Activated CD8-positive, alpha-beta T cell treated with anti-CD3 and anti-CD28 coated beads, Interleukin-2, amount 10 ng/mL, durations not matched to agents 7 days and 5 days (primary cell): ENCODE measurements at regions not wholly inside any gene's neighbourhood (a gene's known extent, or its start where the extent isn't known, plus 50 kb on each side); places are given as distances from the start of the nearest gene placed in this dataset.

Experiments
- ATAC-seq: fragments of 150-1000 bp; cut with Tn5 transposase; one replicate; pipeline ENCODE4 v1.10.0; 2021; ENCODE audit warnings: moderate library complexity
- CTCF ChIA-PET: fragments of 350-600 bp; sonication (Branson Sonifier 250); formaldehyde crosslinking; loops from one replicate; lab custom pipeline; 2021; ENCODE audit warnings: antibody characterized with exemption; lab: Charles Lee
- POLR2A ChIA-PET: fragments of 350-600 bp; sonication (Branson Sonifier 250); formaldehyde crosslinking; loops from one replicate; lab custom pipeline; 2021; ENCODE audit warnings: antibody characterized with exemption; lab: Charles Lee
- DNase-seq: peaks from one replicate; pipeline ENCODE4 v3.0.0-alpha.2; 2020
- H3K27ac Mint-ChIP-seq: one replicate; pipeline ENCODE4 v1.8.0; 2021; ENCODE audit warnings: mild to moderate bottlenecking, mixed read lengths
- H3K27me3 Mint-ChIP-seq: one replicate; pipeline ENCODE4 v1.8.0; 2021; ENCODE audit warnings: low read depth, mixed read lengths
- H3K36me3 Mint-ChIP-seq: one replicate; pipeline ENCODE4 v1.8.0; 2021; ENCODE audit warnings: low read depth, mixed read lengths
- H3K4me1 Mint-ChIP-seq: one replicate; pipeline ENCODE4 v1.8.0; 2021; ENCODE audit warnings: low read depth, mixed read lengths
- H3K4me3 Mint-ChIP-seq: one replicate; pipeline ENCODE4 v1.8.0; 2021; ENCODE audit warnings: mild to moderate bottlenecking, mixed read lengths
- H3K9me3 Mint-ChIP-seq: one replicate; pipeline ENCODE4 v1.8.0; 2022; ENCODE audit warnings: mixed read lengths; ENCODE audit not compliant: insufficient read depth

DNA sequence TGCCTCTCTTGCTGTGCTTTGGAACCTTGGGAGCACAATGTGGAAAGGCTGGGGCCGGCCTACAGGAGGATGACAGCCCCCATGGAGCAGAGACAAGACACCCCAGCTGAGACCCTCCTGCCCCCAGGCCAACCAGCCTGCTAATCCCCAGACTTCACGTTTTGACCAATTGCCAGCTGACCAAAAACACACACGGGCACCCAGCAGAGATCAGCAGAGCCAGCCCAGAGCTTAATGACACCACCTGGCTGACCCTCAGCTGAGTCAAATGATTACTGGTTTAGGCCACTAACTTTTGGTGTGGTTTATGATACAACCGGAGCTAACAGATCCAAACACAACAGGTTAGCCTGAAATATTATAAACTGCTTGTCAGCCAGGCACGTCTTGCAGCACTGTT lies 111.2 kb upstream of the KIF5B start:
- H3K27ac Mint-ChIP-seq, result no peak overlapping the region
- ATAC-seq (no peak), DNase-seq (no peak)
- H3K9me3 Mint-ChIP-seq, result no peaks in the 10 kb centered on the region
- H3K27me3 Mint-ChIP-seq, result peaks cover 2% of the 10 kb centered on the region
- H3K4me1 Mint-ChIP-seq, result no peaks in the 10 kb centered on the region
- POLR2A ChIA-PET, result no interaction called here
- H3K36me3 Mint-ChIP-seq, result no peaks in the 10 kb centered on the region
- CTCF ChIA-PET, result no interaction called here
- no peak overlapping the region for H3K4me3 Mint-ChIP-seq

DNA sequence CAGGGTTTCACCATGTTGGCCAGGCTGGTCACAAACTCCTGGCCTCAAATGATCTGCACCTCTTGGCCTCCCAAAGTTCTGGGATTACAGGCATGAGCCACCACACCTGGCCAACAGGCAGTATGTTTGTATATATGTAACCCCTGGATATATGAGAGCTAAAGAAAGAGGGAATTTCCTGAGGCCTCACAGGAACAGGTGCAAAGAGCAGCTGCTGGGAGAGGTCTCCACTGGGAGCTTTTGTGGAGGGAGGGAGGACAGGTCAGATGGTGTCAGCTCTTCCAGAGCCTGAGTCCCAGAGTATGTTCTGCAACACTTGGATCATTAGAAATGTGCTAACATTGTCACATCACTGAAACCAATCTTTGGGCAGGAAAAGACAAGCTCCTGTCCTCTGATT lies 110.1 kb upstream of the KIF5B start:
- peaks cover 2% of the 10 kb centered on the region for H3K27me3 Mint-ChIP-seq
- no peak overlapping the region for H3K4me3 Mint-ChIP-seq
- no peak for ATAC-seq
- ChIA-PET POLR2A (no interaction called here), CTCF (no interaction called here)
- H3K4me1 Mint-ChIP-seq, result no peaks in the 10 kb centered on the region
- no peaks in the 10 kb centered on the region for H3K36me3 Mint-ChIP-seq
- no peak for DNase-seq
- H3K27ac Mint-ChIP-seq, result no peak overlapping the region
- no peaks in the 10 kb centered on the region for H3K9me3 Mint-ChIP-seq

- Mint-ChIP-seq H3K9me3 (no peaks in the 10 kb centered on the region), H3K4me1 (no peaks in the 10 kb centered on the region), H3K4me3 (no peak overlapping the region), H3K27me3 (no peaks in the 10 kb centered on the region), H3K27ac (no peak overlapping the region), H3K36me3 (no peaks in the 10 kb centered on the region)
- ATAC-seq (no peak), DNase-seq (no peak)
- POLR2A ChIA-PET, result no interaction called here
- CTCF ChIA-PET, result no interaction called here
Observed at GRCh38 chr10:32163762-32164148, 107.5 kb upstream of the KIF5B start.

DNA sequence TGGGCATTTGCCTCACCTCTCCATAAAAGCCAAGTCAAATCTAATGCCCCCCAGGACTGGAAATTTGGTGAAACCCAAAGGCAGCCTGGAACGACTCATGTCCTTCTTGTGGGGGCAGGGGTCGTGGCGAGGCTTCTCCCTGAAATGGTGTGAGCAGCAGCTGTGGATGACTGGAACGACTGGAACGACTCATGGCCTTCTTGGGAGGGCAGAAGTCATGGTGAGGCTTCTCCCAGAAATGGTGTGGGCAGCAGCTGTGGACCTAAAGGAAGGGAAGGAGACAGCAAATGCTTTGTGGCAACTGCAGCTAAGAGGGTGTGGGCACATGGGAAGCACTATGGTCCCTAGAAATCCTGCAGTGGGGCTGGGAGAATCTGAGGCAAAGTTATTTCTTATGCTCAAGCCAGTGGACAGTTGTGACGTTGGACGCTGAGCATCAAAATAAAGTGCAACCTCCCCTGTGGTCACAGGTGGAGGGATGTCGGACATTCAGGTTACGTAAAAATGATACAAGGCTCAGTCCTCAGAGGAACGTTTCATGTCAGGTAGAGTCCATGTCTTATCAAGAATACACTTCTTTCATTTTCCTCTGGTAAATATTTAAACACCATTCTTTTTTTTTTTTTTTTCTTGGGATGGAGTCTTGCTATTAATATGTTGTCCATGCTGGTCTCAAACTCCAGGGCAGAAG lies 107.0 kb upstream of the KIF5B start:
- Mint-ChIP-seq H3K4me1 (no peaks in the 10 kb centered on the region), H3K27me3 (no peaks in the 10 kb centered on the region), H3K9me3 (no peaks in the 10 kb centered on the region), H3K36me3 (no peaks in the 10 kb centered on the region), H3K27ac (no peak overlapping the region), H3K4me3 (no peak overlapping the region)
- ChIA-PET POLR2A (no interaction called here), CTCF (no interaction called here)
- ATAC-seq (no peak), DNase-seq (no peak)

DNA sequence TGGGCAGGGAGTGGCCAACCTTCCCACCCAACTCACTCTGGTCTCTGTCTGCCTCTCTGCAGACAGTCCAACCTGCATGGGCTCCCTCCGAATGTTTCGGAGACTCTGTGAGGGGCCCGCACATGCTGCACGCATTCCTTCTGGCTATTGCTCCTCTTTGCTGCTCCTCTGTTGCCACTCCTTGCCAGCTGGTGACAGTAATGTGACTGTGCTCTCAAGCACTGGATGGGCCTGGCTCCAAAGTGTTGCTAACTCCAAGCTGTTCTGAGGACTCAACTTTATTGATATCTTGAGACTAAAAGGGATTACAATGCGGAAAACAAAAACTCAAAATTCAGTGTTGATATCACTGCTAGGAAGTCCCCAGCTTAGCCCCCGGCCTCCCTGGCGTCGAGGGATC lies 105.4 kb upstream of the KIF5B start:
- DNase-seq (no peak), ATAC-seq (no peak)
- ChIA-PET POLR2A (no interaction called here), CTCF (no interaction called here)
- Mint-ChIP-seq H3K4me3 (no peak overlapping the region), H3K36me3 (no peaks in the 10 kb centered on the region), H3K27ac (no peak overlapping the region), H3K27me3 (no peaks in the 10 kb centered on the region), H3K4me1 (no peaks in the 10 kb centered on the region), H3K9me3 (no peaks in the 10 kb centered on the region)

DNA sequence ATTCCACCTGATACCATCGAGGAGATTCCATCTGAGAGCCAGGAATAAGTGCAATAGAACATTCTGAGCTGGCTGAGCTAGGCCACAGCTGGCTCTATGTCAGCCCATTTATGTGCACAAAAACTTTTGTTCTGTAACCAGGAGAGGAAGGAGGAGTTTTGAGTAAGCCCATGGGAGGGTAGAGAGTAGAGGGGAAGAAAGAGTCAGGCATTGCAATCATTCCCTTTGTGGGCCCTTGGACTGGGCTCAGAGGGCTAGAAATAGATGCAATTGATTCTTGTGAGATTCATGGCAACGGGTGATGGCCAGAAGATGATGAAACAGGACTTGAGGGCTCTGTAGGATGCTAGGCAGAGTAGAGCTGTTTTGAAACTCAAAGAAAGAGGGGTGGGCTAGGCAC lies 104.6 kb upstream of the KIF5B start:
- no peak overlapping the region for H3K27ac Mint-ChIP-seq
- no peak for DNase-seq
- H3K36me3 Mint-ChIP-seq, result no peaks in the 10 kb centered on the region
- H3K4me1 Mint-ChIP-seq, result no peaks in the 10 kb centered on the region
- CTCF ChIA-PET, result no interaction called here
- no peak overlapping the region for H3K4me3 Mint-ChIP-seq
- H3K27me3 Mint-ChIP-seq, result no peaks in the 10 kb centered on the region
- POLR2A ChIA-PET, result no interaction called here
- H3K9me3 Mint-ChIP-seq, result no peaks in the 10 kb centered on the region
- no peak for ATAC-seq

- ATAC-seq (no peak), DNase-seq (no peak)
- H3K27me3 Mint-ChIP-seq, result no peaks in the 10 kb centered on the region
- no peak overlapping the region for H3K4me3 Mint-ChIP-seq
- no peaks in the 10 kb centered on the region for H3K9me3 Mint-ChIP-seq
- ChIA-PET CTCF (no interaction called here), POLR2A (no interaction called here)
- H3K36me3 Mint-ChIP-seq, result no peaks in the 10 kb centered on the region
- H3K27ac Mint-ChIP-seq, result no peak overlapping the region
- H3K4me1 Mint-ChIP-seq, result no peaks in the 10 kb centered on the region
Observed at GRCh38 chr10:32159264-32159663, 103.0 kb upstream of the KIF5B start.

- ChIA-PET CTCF (no interaction called here), POLR2A (no interaction called here)
- peaks cover 4% of the 10 kb centered on the region for H3K9me3 Mint-ChIP-seq
- ATAC-seq (no peak), DNase-seq (no peak)
- no peaks in the 10 kb centered on the region for H3K36me3 Mint-ChIP-seq
- H3K27ac Mint-ChIP-seq, result no peak overlapping the region
- H3K4me1 Mint-ChIP-seq, result no peaks in the 10 kb centered on the region
- no peaks in the 10 kb centered on the region for H3K27me3 Mint-ChIP-seq
- H3K4me3 Mint-ChIP-seq, result no peak overlapping the region
Observed at GRCh38 chr10:32156031-32156495, 99.8 kb upstream of the KIF5B start.

DNA sequence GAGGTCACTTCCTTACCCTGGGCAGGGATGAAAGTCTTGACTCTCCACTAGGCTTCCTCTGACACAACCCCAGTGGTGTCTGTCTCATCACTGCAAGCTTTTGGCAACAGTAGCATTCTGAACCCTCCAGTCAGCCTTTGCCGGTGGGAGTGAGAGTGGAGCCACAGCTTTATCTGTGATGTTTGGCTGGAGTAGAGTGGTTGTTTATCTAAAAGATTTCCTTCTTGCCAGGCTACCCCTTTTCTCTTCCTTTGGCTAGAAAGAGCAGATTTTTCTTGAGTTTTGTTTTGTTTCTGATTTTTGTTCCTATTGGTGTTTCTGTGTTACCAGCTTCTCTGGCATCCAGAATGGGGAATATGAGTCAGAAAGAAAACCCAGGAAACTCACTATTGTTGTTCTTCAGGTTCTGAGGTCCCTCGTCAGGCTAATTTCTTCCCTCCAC lies 98.9 kb upstream of the KIF5B start:
- ATAC-seq (no peak), DNase-seq (no peak)
- Mint-ChIP-seq H3K4me1 (peaks cover 7% of the 10 kb centered on the region), H3K9me3 (peaks cover 4% of the 10 kb centered on the region), H3K27ac (no peak overlapping the region), H3K4me3 (no peak overlapping the region), H3K27me3 (no peaks in the 10 kb centered on the region), H3K36me3 (no peaks in the 10 kb centered on the region)
- ChIA-PET POLR2A (no interaction called here), CTCF (no interaction called here)

DNA sequence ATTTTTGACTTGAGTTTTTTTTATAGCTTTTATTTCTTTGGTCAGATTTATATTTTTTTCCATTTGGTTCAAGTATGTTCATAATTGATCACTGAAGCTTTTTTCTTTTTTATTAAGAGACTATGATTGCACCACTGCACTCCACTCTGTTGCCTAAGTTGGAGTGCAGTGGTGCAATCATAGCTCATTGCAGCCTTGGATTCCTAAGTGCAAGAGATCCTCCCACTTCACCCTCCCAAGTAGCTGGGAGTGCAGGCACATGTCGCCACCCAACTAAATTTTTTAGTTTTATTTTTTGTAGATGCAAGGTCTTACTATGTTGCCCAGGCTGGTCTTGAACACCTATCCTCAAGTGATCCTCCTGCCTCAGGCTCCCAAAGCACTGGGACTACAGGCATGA lies 97.7 kb upstream of the KIF5B start:
- H3K4me1 Mint-ChIP-seq, result peaks cover 15% of the 10 kb centered on the region
- no peak overlapping the region for H3K27ac Mint-ChIP-seq
- ChIA-PET CTCF (interaction anchor here (0.8 kb wide), 1 partner anchor 102 kb away, joined by 3 read pairs; no protein-coding TSS in a partner anchor), POLR2A (no interaction called here)
- peaks cover 4% of the 10 kb centered on the region for H3K9me3 Mint-ChIP-seq
- H3K36me3 Mint-ChIP-seq, result no peaks in the 10 kb centered on the region
- DNase-seq (no peak), ATAC-seq (no peak)
- H3K27me3 Mint-ChIP-seq, result no peaks in the 10 kb centered on the region
- no peak overlapping the region for H3K4me3 Mint-ChIP-seq

- ChIA-PET POLR2A (no interaction called here), CTCF (interaction anchor here (0.8 kb wide), 1 partner anchor 103 kb away, joined by 3 read pairs; no protein-coding TSS in a partner anchor)
- Mint-ChIP-seq H3K27ac (no peak overlapping the region), H3K4me3 (no peak overlapping the region), H3K9me3 (peaks cover 4% of the 10 kb centered on the region), H3K36me3 (no peaks in the 10 kb centered on the region), H3K27me3 (no peaks in the 10 kb centered on the region), H3K4me1 (peaks cover 15% of the 10 kb centered on the region)
- DNase-seq, result no peak
- ATAC-seq, result no peak
Observed at GRCh38 chr10:32153252-32153651, 97.0 kb upstream of the KIF5B start.

DNA sequence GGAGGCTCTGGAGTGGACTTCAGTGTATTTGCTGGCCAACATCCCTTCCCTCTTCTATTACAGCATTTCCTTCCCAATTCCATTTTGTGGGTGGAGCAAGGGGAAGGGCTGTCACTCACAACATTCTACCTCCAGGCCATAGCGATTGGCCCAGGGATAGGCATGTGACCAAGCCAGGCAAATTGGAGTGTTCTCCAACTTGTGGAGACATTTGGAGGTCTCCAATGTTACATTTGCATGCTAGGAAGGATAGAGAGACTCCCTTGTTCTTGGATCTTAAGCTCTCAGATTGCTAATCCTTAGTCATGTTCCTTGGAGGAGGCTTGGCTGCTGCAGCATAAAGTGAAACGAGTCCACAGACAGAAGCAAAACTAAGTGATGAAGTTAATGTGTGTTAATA lies 95.6 kb upstream of the KIF5B start:
- ChIA-PET CTCF (no interaction called here), POLR2A (no interaction called here)
- Mint-ChIP-seq H3K27ac (no peak overlapping the region), H3K4me3 (no peak overlapping the region), H3K36me3 (no peaks in the 10 kb centered on the region), H3K9me3 (peaks cover 4% of the 10 kb centered on the region), H3K27me3 (no peaks in the 10 kb centered on the region), H3K4me1 (peaks cover 15% of the 10 kb centered on the region)
- DNase-seq, result no peak
- ATAC-seq, result no peak
